ENCODE measurements at regions not wholly inside any gene's neighbourhood (a gene's known extent, or its start where the extent isn't known, plus 50 kb on each side); places are given as distances from the start of the nearest gene placed in this dataset.

DNA sequence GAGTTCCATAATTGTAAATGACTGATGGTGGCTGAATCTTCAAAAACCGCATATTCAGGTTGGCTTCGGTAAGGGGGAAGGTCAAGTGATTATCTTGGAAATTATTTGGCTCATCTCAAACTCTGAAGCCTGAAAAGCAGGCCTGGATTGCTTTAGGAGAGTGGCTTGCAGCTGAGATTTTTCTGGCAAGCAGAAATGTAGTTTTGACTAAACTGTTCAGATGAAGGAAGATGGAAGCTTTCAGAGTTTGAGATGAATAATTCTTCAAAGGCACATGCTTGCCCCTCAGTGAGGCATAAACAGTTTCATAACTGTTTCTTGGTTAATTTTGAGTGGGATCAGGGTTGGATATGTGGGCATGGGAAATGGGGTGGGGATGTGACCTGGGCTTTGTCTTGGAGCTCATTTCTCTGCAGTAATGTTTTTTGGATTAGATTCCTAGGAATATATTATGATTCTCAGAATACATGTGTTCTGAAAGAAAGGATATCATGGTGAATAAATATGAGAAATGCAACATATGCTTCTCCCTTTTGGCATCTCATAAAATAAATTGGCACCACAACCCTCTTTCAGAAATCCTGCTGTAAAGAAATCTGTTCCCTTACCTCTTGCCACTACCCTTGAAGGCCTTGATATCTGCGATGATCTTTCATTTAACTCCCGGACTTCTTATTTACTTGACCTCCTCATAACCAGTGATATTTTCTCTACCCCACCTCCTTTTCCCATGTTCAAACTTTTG is 469.2 kb downstream of the ADRA2A start:
- WGBS (ENCODE audit: extremely low coverage, insufficient read length, low lambda C conversion rate), result no CpG with 5 or more reads among the region's 4 CpGs
- Histone ChIP-seq H4K5ac (ENCODE audit: insufficient read length, low read depth, low read length) (no peak overlapping the region), H3K18ac (ENCODE audit: insufficient read length, low read depth, low read length) (no peak overlapping the region), H4K8ac (replicated peaks; ENCODE audit: insufficient read length, low read depth, low read length) (no peak overlapping the region), H4K20me1 (ENCODE audit: control insufficient read depth, insufficient read depth, insufficient read length) (no peaks in the 10 kb centered on the region), H3T11ph (ENCODE audit: low read length) (no peak overlapping the region), H2BK5ac (ENCODE audit: insufficient read length, low read length) (no peak overlapping the region), H3K23ac (ENCODE audit: insufficient read length, low read depth, low read length) (no peak overlapping the region), H3K4me2 (ENCODE audit: insufficient read depth, insufficient read length, low read length) (no peak overlapping the region), H2AK5ac (ENCODE audit: insufficient read length, low read length) (no peak overlapping the region), H3K56ac (ENCODE audit: insufficient read length, low read depth, low read length) (no peak overlapping the region), H3K9ac (ENCODE audit: extremely low read depth, insufficient read length, low read length) (no peak overlapping the region), H2BK20ac (ENCODE audit: low read depth, low read length, poor library complexity, severe bottlenecking) (no peak overlapping the region), H3K79me1 (ENCODE audit: insufficient read depth, low read depth, low read length, poor library complexity, severe bottlenecking) (no peaks in the 10 kb centered on the region), H3K79me2 (ENCODE audit: insufficient read depth, low read length) (no peaks in the 10 kb centered on the region), H2BK12ac (ENCODE audit: insufficient read length, low read depth, low read length) (no peak overlapping the region), H3K27me3 (ENCODE audit: insufficient read depth, low read length) (no peaks in the 10 kb centered on the region), H3K4ac (ENCODE audit: low read depth, low read length) (no peak overlapping the region), H2BK15ac (ENCODE audit: low read depth, low read length) (no peak overlapping the region), H3K4me1 (ENCODE audit: insufficient read depth, low read length) (no peaks in the 10 kb centered on the region), H4K91ac (ENCODE audit: insufficient read length, low read depth, low read length) (no peak overlapping the region), H2BK120ac (ENCODE audit: low read depth, low read length, poor library complexity, severe bottlenecking) (peak overlapping the region; percentile 55), H3K14ac (ENCODE audit: insufficient read depth, low read length) (no peak overlapping the region), H3K27ac (ENCODE audit: insufficient read length, low read depth, low read length) (no peak overlapping the region), H2AFZ (ENCODE audit: low read length) (no peak overlapping the region), H3K9me3 (ENCODE audit: control insufficient read depth, low read depth, low read length) (no peaks in the 10 kb centered on the region), H3K23me2 (ENCODE audit: insufficient read length, low read depth, low read length, poor library complexity, severe bottlenecking) (no peaks in the 10 kb centered on the region)
- no peaks in the 10 kb centered on the region for H3K36me3 Mint-ChIP-seq (ENCODE audit: insufficient read depth in 1 of 3, low read depth in 3 of 3)
- H3K27ac Mint-ChIP-seq, result no peak overlapping the region
- TF ChIP-seq, protein P1, sequence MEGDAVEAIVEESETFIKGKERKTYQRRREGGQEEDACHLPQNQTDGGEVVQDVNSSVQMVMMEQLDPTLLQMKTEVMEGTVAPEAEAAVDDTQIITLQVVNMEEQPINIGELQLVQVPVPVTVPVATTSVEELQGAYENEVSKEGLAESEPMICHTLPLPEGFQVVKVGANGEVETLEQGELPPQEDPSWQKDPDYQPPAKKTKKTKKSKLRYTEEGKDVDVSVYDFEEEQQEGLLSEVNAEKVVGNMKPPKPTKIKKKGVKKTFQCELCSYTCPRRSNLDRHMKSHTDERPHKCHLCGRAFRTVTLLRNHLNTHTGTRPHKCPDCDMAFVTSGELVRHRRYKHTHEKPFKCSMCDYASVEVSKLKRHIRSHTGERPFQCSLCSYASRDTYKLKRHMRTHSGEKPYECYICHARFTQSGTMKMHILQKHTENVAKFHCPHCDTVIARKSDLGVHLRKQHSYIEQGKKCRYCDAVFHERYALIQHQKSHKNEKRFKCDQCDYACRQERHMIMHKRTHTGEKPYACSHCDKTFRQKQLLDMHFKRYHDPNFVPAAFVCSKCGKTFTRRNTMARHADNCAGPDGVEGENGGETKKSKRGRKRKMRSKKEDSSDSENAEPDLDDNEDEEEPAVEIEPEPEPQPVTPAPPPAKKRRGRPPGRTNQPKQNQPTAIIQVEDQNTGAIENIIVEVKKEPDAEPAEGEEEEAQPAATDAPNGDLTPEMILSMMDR (conservative IDR thresholded peaks at IDR 0.05), result no peak
- DNase-seq, result no peak
- peaks cover 5 to 7% of the 10 kb centered on the region in 2 experiments; a peak in 1 of 4 replicates for H3K4me1 Mint-ChIP-seq
- no peaks in the 10 kb centered on the region for H3K9me3 Mint-ChIP-seq
- H3K4me3 Mint-ChIP-seq, result no peak overlapping the region
- H3K27me3 Mint-ChIP-seq (ENCODE audit: low read depth), result no peaks in the 10 kb centered on the region
